Uterus (tissue), 2 donors: ENCODE measurements at regions not wholly inside any gene's neighbourhood (a gene's known extent, or its start where the extent isn't known, plus 50 kb on each side); places are given as distances from the start of the nearest gene placed in this dataset.

ENCODE experiments used
- CTCF ChIP-seq, 4 experiments: fragments of 200-600 bp in 2 of 4; fragments of 450-650 bp in 2 of 4; sonication (generic) in 2 of 4; IDR thresholded peaks; one replicate each; pipeline ENCODE4 v1.5.1; 2016 to 2019; ENCODE audit warnings: antibody characterized with exemption in 4 of 4, mild to moderate bottlenecking in 2 of 4, moderate library complexity in 1 of 4
- POLR2A ChIP-seq, 2 donors: fragments of 450-650 bp; IDR thresholded peaks; one replicate each; pipeline ENCODE4 v1.6.1; 2016; ENCODE audit warnings: antibody characterized with exemption in 2 of 2, mild to moderate bottlenecking in 1 of 2, moderate library complexity in 1 of 2

GRCh38 chr5:3994628-3995027 is 399.0 kb downstream of the IRX1 start:
- TF ChIP-seq CTCF (IDR thresholded peaks at IDR 0.05) (no peak), POLR2A (IDR thresholded peaks at IDR 0.05) (no peak)
